Activated CD8-positive, alpha-beta memory T cell treated with anti-CD3 and anti-CD28 coated beads, Interleukin-2, amount 10 ng/mL, durations not matched to agents 7 days and 5 days (primary cell): ENCODE measurements at regions not wholly inside any gene's neighbourhood (a gene's known extent, or its start where the extent isn't known, plus 50 kb on each side); places are given as distances from the start of the nearest gene placed in this dataset.
"Not testable (repeated sequence)": the region's sequence is repeated elsewhere in the genome, so short reads cannot be mapped to it uniquely, and the experiment has no call there.

Source experiments
- ATAC-seq: fragments of 150-1000 bp; cut with Tn5 transposase; one replicate; pipeline ENCODE4 v1.10.0; 2021; ENCODE audit warnings: moderate library complexity
- CTCF ChIA-PET: fragments of 350-600 bp; sonication (Branson Sonifier 250); formaldehyde crosslinking; loops from one replicate; lab custom pipeline; 2021; ENCODE audit warnings: antibody characterized with exemption; lab: Charles Lee
- DNase-seq: peaks from one replicate; pipeline ENCODE4 v3.0.0-alpha.2; 2020
- H3K27ac Mint-ChIP-seq: one replicate; pipeline ENCODE4 v1.8.0; 2021; ENCODE audit warnings: mild to moderate bottlenecking, mixed read lengths
- H3K27me3 Mint-ChIP-seq: one replicate; pipeline ENCODE4 v1.8.0; 2021; ENCODE audit warnings: mixed read lengths
- H3K36me3 Mint-ChIP-seq: one replicate; pipeline ENCODE4 v1.8.0; 2021; ENCODE audit warnings: mild to moderate bottlenecking, mixed read lengths
- H3K4me1 Mint-ChIP-seq: one replicate; pipeline ENCODE4 v1.8.0; 2021; ENCODE audit warnings: mixed read lengths
- H3K4me3 Mint-ChIP-seq: one replicate; pipeline ENCODE4 v1.8.0; 2021; ENCODE audit warnings: mild to moderate bottlenecking, moderate library complexity, mixed read lengths
- H3K9me3 Mint-ChIP-seq: one replicate; pipeline ENCODE4 v1.8.0; 2022; ENCODE audit warnings: low read depth, mixed read lengths

GRCh38 chrY:12496007-12496406 lies 205.0 kb upstream of the USP9Y start:
- no peaks in the 10 kb centered on the region for H3K4me1 Mint-ChIP-seq
- no peak for ATAC-seq

GRCh38 chrY:12500096-12500495 lies 200.9 kb upstream of the USP9Y start:
- H3K27me3 Mint-ChIP-seq: no peaks in the 10 kb centered on the region
- no peak overlapping the region for H3K4me3 Mint-ChIP-seq
- ATAC-seq (no peak), DNase-seq (no peak)
- H3K27ac Mint-ChIP-seq: no peak overlapping the region
- CTCF ChIA-PET: no interaction called here
- H3K36me3 Mint-ChIP-seq: no peaks in the 10 kb centered on the region
- H3K9me3 Mint-ChIP-seq: no peaks in the 10 kb centered on the region
- no peaks in the 10 kb centered on the region for H3K4me1 Mint-ChIP-seq

More at GRCh38 chrY:12496007-12496406, 205.0 kb upstream of the USP9Y start:
- CTCF ChIA-PET: no interaction called here
- Mint-ChIP-seq H3K27ac (no peak overlapping the region), H3K9me3 (no peaks in the 10 kb centered on the region), H3K36me3 (no peaks in the 10 kb centered on the region), H3K4me3 (no peak overlapping the region), H3K27me3 (no peaks in the 10 kb centered on the region)
- no peak for DNase-seq

- H3K27ac Mint-ChIP-seq, H3K9me3 Mint-ChIP-seq, H3K36me3 Mint-ChIP-seq, CTCF ChIA-PET, ATAC-seq, H3K4me1 Mint-ChIP-seq, H3K4me3 Mint-ChIP-seq, H3K27me3 Mint-ChIP-seq, DNase-seq: not testable (repeated sequence)
These were observed 197.0 kb upstream of the USP9Y start for GRCh38 chrY:12504028-12504427.

GRCh38 chrY:12517338-12517737 lies 183.7 kb upstream of the USP9Y start:
- DNase-seq: no peak
- Mint-ChIP-seq H3K27me3 (no peaks in the 10 kb centered on the region), H3K27ac (no peak overlapping the region), H3K9me3 (no peaks in the 10 kb centered on the region), H3K4me3 (no peak overlapping the region), H3K36me3 (no peaks in the 10 kb centered on the region), H3K4me1 (no peaks in the 10 kb centered on the region)
- CTCF ChIA-PET: no interaction called here
- no peak for ATAC-seq

- H3K4me1 Mint-ChIP-seq: no peaks in the 10 kb centered on the region
- H3K4me3 Mint-ChIP-seq: no peak overlapping the region
- no peaks in the 10 kb centered on the region for H3K27me3 Mint-ChIP-seq
- no peaks in the 10 kb centered on the region for H3K9me3 Mint-ChIP-seq
- ATAC-seq (no peak), DNase-seq (no peak)
- no peaks in the 10 kb centered on the region for H3K36me3 Mint-ChIP-seq
- CTCF ChIA-PET: no interaction called here
- H3K27ac Mint-ChIP-seq: no peak overlapping the region
These were observed 175.8 kb upstream of the USP9Y start for GRCh38 chrY:12525206-12525605.

- CTCF ChIA-PET: no interaction called here
- no peak overlapping the region for H3K27ac Mint-ChIP-seq
- ATAC-seq (no peak), DNase-seq (no peak)
- no peaks in the 10 kb centered on the region for H3K4me1 Mint-ChIP-seq
- H3K4me3 Mint-ChIP-seq: no peak overlapping the region
- no peaks in the 10 kb centered on the region for H3K27me3 Mint-ChIP-seq
- H3K36me3 Mint-ChIP-seq: no peaks in the 10 kb centered on the region
- no peaks in the 10 kb centered on the region for H3K9me3 Mint-ChIP-seq
These were observed 174.5 kb upstream of the USP9Y start for GRCh38 chrY:12526362-12527063.

- peaks cover 3% of the 10 kb centered on the region for H3K4me1 Mint-ChIP-seq
- CTCF ChIA-PET: no interaction called here
- ATAC-seq (no peak), DNase-seq (no peak)
- H3K27ac Mint-ChIP-seq: no peak overlapping the region
- no peaks in the 10 kb centered on the region for H3K36me3 Mint-ChIP-seq
- H3K9me3 Mint-ChIP-seq: no peaks in the 10 kb centered on the region
- H3K4me3 Mint-ChIP-seq: peak overlapping the region; percentile 17
- H3K27me3 Mint-ChIP-seq: peaks cover 9% of the 10 kb centered on the region
These were observed 163.7 kb upstream of the USP9Y start for GRCh38 chrY:12537226-12537854.

GRCh38 chrY:12546746-12547420 lies 154.1 kb upstream of the USP9Y start:
- no peaks in the 10 kb centered on the region for H3K36me3 Mint-ChIP-seq
- H3K27me3 Mint-ChIP-seq: no peaks in the 10 kb centered on the region
- CTCF ChIA-PET: interaction anchor here (0.8 kb wide), 1 partner anchor 19 kb away, joined by 3 read pairs; no protein-coding TSS in a partner anchor
- DNase-seq (no peak), ATAC-seq (no peak)
- H3K4me3 Mint-ChIP-seq: no peak overlapping the region
- peaks cover 2% of the 10 kb centered on the region for H3K4me1 Mint-ChIP-seq
- no peak overlapping the region for H3K27ac Mint-ChIP-seq
- peaks cover 2% of the 10 kb centered on the region for H3K9me3 Mint-ChIP-seq

- no peaks in the 10 kb centered on the region for H3K36me3 Mint-ChIP-seq
- H3K4me3 Mint-ChIP-seq: no peak overlapping the region
- peaks cover 2% of the 10 kb centered on the region for H3K9me3 Mint-ChIP-seq
- ATAC-seq (peak; percentile 42), DNase-seq (no peak)
- no peaks in the 10 kb centered on the region for H3K27me3 Mint-ChIP-seq
- H3K27ac Mint-ChIP-seq: peak overlapping the region; percentile 70
- CTCF ChIA-PET: no interaction called here
- peaks cover 23% of the 10 kb centered on the region for H3K4me1 Mint-ChIP-seq
These were observed 148.4 kb upstream of the USP9Y start for GRCh38 chrY:12552471-12553283.

- H3K36me3 Mint-ChIP-seq: no peaks in the 10 kb centered on the region
- peaks cover 2% of the 10 kb centered on the region for H3K9me3 Mint-ChIP-seq
- H3K27me3 Mint-ChIP-seq: no peaks in the 10 kb centered on the region
- no peak overlapping the region for H3K4me3 Mint-ChIP-seq
- CTCF ChIA-PET: no interaction called here
- H3K4me1 Mint-ChIP-seq: peaks cover 27% of the 10 kb centered on the region
- H3K27ac Mint-ChIP-seq: no peak overlapping the region
- no peak for ATAC-seq
- DNase-seq: no peak
These were observed 147.1 kb upstream of the USP9Y start for GRCh38 chrY:12553909-12554308.

GRCh38 chrY:12555005-12555404 lies 146.0 kb upstream of the USP9Y start:
- peaks cover 4% of the 10 kb centered on the region for H3K9me3 Mint-ChIP-seq
- H3K4me1 Mint-ChIP-seq: peaks cover 28% of the 10 kb centered on the region
- H3K27ac Mint-ChIP-seq: no peak overlapping the region
- no peak for ATAC-seq
- no peaks in the 10 kb centered on the region for H3K27me3 Mint-ChIP-seq
- CTCF ChIA-PET: no interaction called here
- no peak for DNase-seq
- H3K4me3 Mint-ChIP-seq: no peak overlapping the region
- H3K36me3 Mint-ChIP-seq: no peaks in the 10 kb centered on the region

GRCh38 chrY:12559007-12559406 lies 142.0 kb upstream of the USP9Y start:
- Mint-ChIP-seq H3K9me3 (peaks cover 16% of the 10 kb centered on the region), H3K36me3 (no peaks in the 10 kb centered on the region)

GRCh38 chrY:12576278-12576677 lies 124.8 kb upstream of the USP9Y start:
- peaks cover 3% of the 10 kb centered on the region for H3K4me1 Mint-ChIP-seq
- no peak overlapping the region for H3K4me3 Mint-ChIP-seq
- H3K27me3 Mint-ChIP-seq: no peaks in the 10 kb centered on the region
- no peaks in the 10 kb centered on the region for H3K9me3 Mint-ChIP-seq
- H3K36me3 Mint-ChIP-seq: no peaks in the 10 kb centered on the region
- ATAC-seq (no peak), DNase-seq (no peak)
- CTCF ChIA-PET: no interaction called here
- no peak overlapping the region for H3K27ac Mint-ChIP-seq

More at GRCh38 chrY:12559007-12559406, 142.0 kb upstream of the USP9Y start:
- DNase-seq (no peak), ATAC-seq (no peak)
- no peaks in the 10 kb centered on the region for H3K27me3 Mint-ChIP-seq
- H3K27ac Mint-ChIP-seq: no peak overlapping the region
- CTCF ChIA-PET: no interaction called here
- peaks cover 13% of the 10 kb centered on the region for H3K4me1 Mint-ChIP-seq
- no peak overlapping the region for H3K4me3 Mint-ChIP-seq
